Ovary (tissue), 7 donors: ENCODE measurements at regions not wholly inside any gene's neighbourhood (a gene's known extent, or its start where the extent isn't known, plus 50 kb on each side); places are given as distances from the start of the nearest gene placed in this dataset.

Experiments
- DNase-seq, 5 donors: peaks; one replicate each; pipeline ENCODE4 v3.0.0-alpha.2; 2019 to 2020
- H3K27ac ChIP-seq, 2 donors: fragments of 200-600 bp; one replicate each; pipeline versions ENCODE4 v1.5.1 to v1.8.0; 2019 to 2022
- H3K27me3 ChIP-seq: fragments of 200-600 bp; one replicate; pipeline ENCODE4 v1.8.0; 2022
- H3K36me3 ChIP-seq: fragments of 200-600 bp; sonication (generic); one replicate; pipeline ENCODE4 v1.5.1; 2019
- H3K4me1 ChIP-seq: one replicate; pipeline ENCODE4 v1.8.1; 2013; ENCODE audit warnings: mild to moderate bottlenecking, moderate library complexity; ENCODE audit not compliant: insufficient read depth
- H3K4me3 ChIP-seq: fragments of 200-600 bp; sonication (generic); one replicate; pipeline ENCODE4 v1.5.1; 2017
- H3K9me3 ChIP-seq, 2 donors: fragments of 200-600 bp in 1 of 2; sonication (generic) in 1 of 2; one replicate each; pipeline versions ENCODE4 v1.5.1 to v1.8.1; 2013 to 2019; ENCODE audit warnings: mild to moderate bottlenecking in 1 of 2, moderate library complexity in 1 of 2
- CTCF ChIP-seq, 3 donors: fragments of 450-650 bp in 2 of 3; fragments of 200-600 bp in 1 of 3; IDR thresholded peaks; one replicate each; pipeline versions ENCODE4 v1.5.1 to v1.8.0; 2016 to 2022; ENCODE audit warnings: antibody characterized with exemption in 3 of 3, mild to moderate bottlenecking in 1 of 3
- EP300 ChIP-seq: sonication (generic); formaldehyde crosslinking; IDR thresholded peaks from one replicate; pipeline ENCODE4 v1.6.1; 2017; ENCODE audit warnings: antibody characterized with exemption
- POLR2A ChIP-seq: fragments of 450-650 bp; IDR thresholded peaks from one replicate; pipeline ENCODE4 v1.6.1; 2017; ENCODE audit warnings: antibody characterized with exemption, mild to moderate bottlenecking, moderate library complexity
- WGBS, 3 donors: extraction: QIAGEN DNeasy Blood & Tissue Kit in 1 of 3; methylation state at CpG; one replicate each; pipeline versions ENCODE4 v1.1.5 to v1.1.7; 2013 to 2017; 5-methylcytosine and 5-hydroxymethylcytosine counted together
- intact Hi-C, 4 donors: fragments of 100-400 bp; cut with DNase I; formaldehyde crosslinking; loops; one replicate each; pipeline versions ENCODE4 v1.11.0 to v1.15.1; 2022 to 2023
- donor health status: DM: no; HTN: no; CAD: no; lungs with moderate emphysema.
- donor health status: DM: no; HTN: no; CAD: no.
- donor health status: Bipolar disorder and iron deficiency.
- donor health status: DM: no; HTN: no; CAD: no.
- donor health status: DM: yes; HTN: yes; CAD: no.

GRCh38 chr17:45680360-45680759 lies 103.8 kb upstream of the CRHR1 start:
- Histone ChIP-seq H3K4me1 (no peaks in the 10 kb centered on the region), H3K4me3 (no peak overlapping the region), H3K27me3 (no peaks in the 10 kb centered on the region), H3K9me3 (no peaks in the 10 kb centered on the region), H3K36me3 (no peaks in the 10 kb centered on the region), H3K27ac (no peak overlapping the region)
- 30 to 54% (median 52%) methylated on average over 2 of the region's 2 CpGs for WGBS, 3 donors
- no peak for DNase-seq
- intact Hi-C loops: no loop called here
- TF ChIP-seq POLR2A (no peak), CTCF (IDR thresholded peaks at IDR 0.05) (no peak), EP300 (no peak)

- Histone ChIP-seq H3K27me3 (no peaks in the 10 kb centered on the region), H3K27ac (no peak overlapping the region), H3K4me3 (no peak overlapping the region), H3K9me3 (no peaks in the 10 kb centered on the region), H3K36me3 (no peaks in the 10 kb centered on the region), H3K4me1 (no peaks in the 10 kb centered on the region)
- WGBS, 3 donors: 58 to 63% (median 61%) methylated on average over 9 of the region's 9 CpGs
- intact Hi-C loops: no loop called here
- DNase-seq: no peak
- TF ChIP-seq EP300 (no peak), CTCF (IDR thresholded peaks at IDR 0.05) (no peak), POLR2A (no peak)
These were observed 102.4 kb upstream of the CRHR1 start for GRCh38 chr17:45681706-45682105.

GRCh38 chr17:45686250-45686649 lies 97.9 kb upstream of the CRHR1 start:
- no peaks in the 10 kb centered on the region for H3K9me3 ChIP-seq
- no peaks in the 10 kb centered on the region for H3K27me3 ChIP-seq
- DNase-seq: no peak
- H3K27ac ChIP-seq: no peak overlapping the region
- no peaks in the 10 kb centered on the region for H3K36me3 ChIP-seq
- no peaks in the 10 kb centered on the region for H3K4me1 ChIP-seq
- intact Hi-C loops: no loop called here
- 83 to 87% (median 87%) methylated on average over 4 of the region's 4 CpGs for WGBS, 3 donors
- H3K4me3 ChIP-seq: no peak overlapping the region
- TF ChIP-seq CTCF (IDR thresholded peaks at IDR 0.05): no peak
- no peak for TF ChIP-seq POLR2A
- TF ChIP-seq EP300: no peak

GRCh38 chr17:45687594-45687993 lies 96.5 kb upstream of the CRHR1 start:
- Histone ChIP-seq H3K27ac (no peak overlapping the region), H3K36me3 (no peaks in the 10 kb centered on the region), H3K9me3 (no peaks in the 10 kb centered on the region), H3K4me1 (no peaks in the 10 kb centered on the region), H3K27me3 (no peaks in the 10 kb centered on the region), H3K4me3 (no peak overlapping the region)
- no peak for DNase-seq
- WGBS, 3 donors: 86 to 91% (median 91%) methylated on average over 2 of the region's 2 CpGs
- intact Hi-C loops: no loop called here
- TF ChIP-seq POLR2A (no peak), EP300 (no peak), CTCF (IDR thresholded peaks at IDR 0.05) (no peak)

- 52 to 61% (median 56%) methylated on average over 10 of the region's 10 CpGs for WGBS, 3 donors
- no peak for TF ChIP-seq POLR2A
- TF ChIP-seq CTCF (IDR thresholded peaks at IDR 0.05): no peak
- no peak for TF ChIP-seq EP300
- Histone ChIP-seq H3K4me1 (no peaks in the 10 kb centered on the region), H3K27me3 (no peaks in the 10 kb centered on the region), H3K4me3 (no peak overlapping the region), H3K9me3 (no peaks in the 10 kb centered on the region), H3K27ac (no peak overlapping the region), H3K36me3 (no peaks in the 10 kb centered on the region)
- intact Hi-C loops: no loop called here
- DNase-seq: no peak
These were observed 95.8 kb upstream of the CRHR1 start for GRCh38 chr17:45688353-45688752.
